ENCODE measurements at regions not wholly inside any gene's neighbourhood (a gene's known extent, or its start where the extent isn't known, plus 50 kb on each side); places are given as distances from the start of the nearest gene placed in this dataset.

DNA sequence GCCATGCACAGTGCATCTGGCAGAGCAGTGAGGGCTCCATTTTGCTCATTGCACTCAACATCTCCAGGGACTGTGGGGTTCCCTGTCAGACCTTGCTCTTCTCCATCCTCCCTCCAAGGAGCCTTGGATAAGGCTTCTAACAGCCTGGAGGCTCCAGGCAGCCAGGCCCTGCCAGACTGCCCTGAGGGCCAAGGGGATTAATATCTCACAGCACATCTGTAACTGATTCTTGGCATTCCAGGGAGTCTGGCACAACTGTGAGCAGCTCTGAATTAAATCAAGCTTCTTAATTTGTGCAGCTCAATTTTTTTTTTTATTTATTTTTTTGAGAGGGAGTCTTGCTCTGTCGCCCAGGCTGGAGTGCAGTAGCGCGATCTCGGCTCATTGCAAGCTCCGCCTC is 224.5 kb upstream of the PGRMC2 start:
- intact Hi-C loops (cut with micrococcal nuclease) (loop anchor here (10.0 kb wide), 1 partner anchor 227 kb away; the partner anchor contains the start of gene PGRMC2), in situ Hi-C loops (cut with MboI) (no loop called here)
- Histone ChIP-seq H4K20me1 (replicated peaks; ENCODE audit: control insufficient read depth, insufficient read depth, low read length) (no peaks in the 10 kb centered on the region), H3K9me1 (ENCODE audit: control insufficient read depth, insufficient read depth, low read length) (no peaks in the 10 kb centered on the region), H3K4me3 (no peak overlapping the region), H3K9me3 (replicated peaks; ENCODE audit: control insufficient read depth, insufficient read depth, low read depth, low read length) (peaks cover 7% of the 10 kb centered on the region; the same call in 1 of the 2 replicates), H3K4me1 (replicated peaks in 1 of 2; ENCODE audit: control insufficient read depth in 2 of 2, insufficient read depth in 2 of 2, low read length in 2 of 2) (peaks cover 0 to 27% of the 10 kb centered on the region in 2 experiments; a peak in 4 of 5 replicates), H2AFZ (ENCODE audit: low read depth, low read length) (no peak overlapping the region), H3K79me2 (ENCODE audit: control insufficient read depth, insufficient read depth, low read length) (no peaks in the 10 kb centered on the region), H3K36me3 (ENCODE audit: control insufficient read depth, insufficient read depth, low read length) (no peaks in the 10 kb centered on the region), H3K27ac (ENCODE audit: extremely low read depth, low read depth, low read length) (no peak overlapping the region), H3K27me3 (ENCODE audit: control insufficient read depth in 2 of 2, insufficient read depth in 2 of 2, low read length in 2 of 2) (no peaks in the 10 kb centered on the region), H3K9ac (ENCODE audit: insufficient read depth in 1 of 2, low read depth in 2 of 2, low read length in 2 of 2) (no peak overlapping the region), H3K4me2 (ENCODE audit: insufficient read depth, low read length) (no peak overlapping the region)
- ATAC-seq (no peak), DNase-seq (ENCODE audit: extremely low read depth in 1 of 4, low spot score in 3 of 4) (no peak), FAIRE-seq (no peak)
- 100% methylated on average over 1 of the region's 5 CpGs for WGBS (ENCODE audit: insufficient coverage, low coverage, missing lambda C conversion rate)
- no peak for TF ChIP-seq SMAD1 (IDR thresholded peaks at IDR 0.05; ENCODE audit: low read depth, low read length, partially characterized antibody)
- TF ChIP-seq, protein P1, sequence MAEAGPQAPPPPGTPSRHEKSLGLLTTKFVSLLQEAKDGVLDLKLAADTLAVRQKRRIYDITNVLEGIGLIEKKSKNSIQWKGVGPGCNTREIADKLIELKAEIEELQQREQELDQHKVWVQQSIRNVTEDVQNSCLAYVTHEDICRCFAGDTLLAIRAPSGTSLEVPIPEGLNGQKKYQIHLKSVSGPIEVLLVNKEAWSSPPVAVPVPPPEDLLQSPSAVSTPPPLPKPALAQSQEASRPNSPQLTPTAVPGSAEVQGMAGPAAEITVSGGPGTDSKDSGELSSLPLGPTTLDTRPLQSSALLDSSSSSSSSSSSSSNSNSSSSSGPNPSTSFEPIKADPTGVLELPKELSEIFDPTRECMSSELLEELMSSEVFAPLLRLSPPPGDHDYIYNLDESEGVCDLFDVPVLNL (CRISPR knock-in tag; IDR thresholded peaks at IDR 0.05; ENCODE audit: low read depth) = no peak
- TF ChIP-seq KAT7 (CRISPR knock-in tag; IDR thresholded peaks at IDR 0.05; ENCODE audit: borderline replicate concordance) = no peak
- TF ChIP-seq GTF2F1 (IDR thresholded peaks at IDR 0.05; ENCODE audit: low read depth, low read length) = no peak
- no peak for TF ChIP-seq CBFB (CRISPR knock-in tag; IDR thresholded peaks at IDR 0.05)
- TF ChIP-seq, protein P2, sequence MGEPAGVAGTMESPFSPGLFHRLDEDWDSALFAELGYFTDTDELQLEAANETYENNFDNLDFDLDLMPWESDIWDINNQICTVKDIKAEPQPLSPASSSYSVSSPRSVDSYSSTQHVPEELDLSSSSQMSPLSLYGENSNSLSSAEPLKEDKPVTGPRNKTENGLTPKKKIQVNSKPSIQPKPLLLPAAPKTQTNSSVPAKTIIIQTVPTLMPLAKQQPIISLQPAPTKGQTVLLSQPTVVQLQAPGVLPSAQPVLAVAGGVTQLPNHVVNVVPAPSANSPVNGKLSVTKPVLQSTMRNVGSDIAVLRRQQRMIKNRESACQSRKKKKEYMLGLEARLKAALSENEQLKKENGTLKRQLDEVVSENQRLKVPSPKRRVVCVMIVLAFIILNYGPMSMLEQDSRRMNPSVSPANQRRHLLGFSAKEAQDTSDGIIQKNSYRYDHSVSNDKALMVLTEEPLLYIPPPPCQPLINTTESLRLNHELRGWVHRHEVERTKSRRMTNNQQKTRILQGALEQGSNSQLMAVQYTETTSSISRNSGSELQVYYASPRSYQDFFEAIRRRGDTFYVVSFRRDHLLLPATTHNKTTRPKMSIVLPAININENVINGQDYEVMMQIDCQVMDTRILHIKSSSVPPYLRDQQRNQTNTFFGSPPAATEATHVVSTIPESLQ (CRISPR knock-in tag; IDR thresholded peaks at IDR 0.05) = no peak
- TF ChIP-seq NR2C1 (IDR thresholded peaks at IDR 0.05) = no peak
- TF ChIP-seq NR2C1 (tag; IDR thresholded peaks at IDR 0.05) = no peak
- ChIA-PET POLR2A (no interaction called here), CTCF (ENCODE audit: low intra/inter-chr PET ratio) (no interaction called here)
- BruUV-seq (replicated peaks) = no TSS peak
